ENCODE measurements at regions not wholly inside any gene's neighbourhood (a gene's known extent, or its start where the extent isn't known, plus 50 kb on each side); places are given as distances from the start of the nearest gene placed in this dataset.

DNA sequence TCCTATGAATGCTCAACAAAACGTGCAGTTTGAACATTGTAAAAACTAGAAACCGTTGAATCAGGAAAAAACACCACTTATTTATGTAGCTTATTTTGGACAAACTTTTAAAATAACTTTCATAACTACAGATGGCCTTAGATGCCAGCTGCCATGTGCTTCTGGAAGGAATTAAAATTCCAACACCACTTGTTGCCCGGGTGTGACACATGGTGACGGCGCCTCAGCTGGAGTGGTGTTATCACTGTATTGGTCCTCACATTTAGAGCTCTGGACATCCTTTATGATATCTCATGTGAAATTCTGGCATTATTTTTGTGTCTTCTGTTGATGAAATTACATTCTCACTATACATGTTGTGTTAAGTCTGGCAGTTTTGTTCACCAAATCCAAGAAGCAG, 211.0 kb downstream of the IPO8 start:
- no peaks in the 10 kb centered on the region for H3K36me3 Mint-ChIP-seq (ENCODE audit: low read depth)
- no peak overlapping the region for H3K4me3 Mint-ChIP-seq (ENCODE audit: unreplicated experiment)
- peaks cover 15% of the 10 kb centered on the region for H3K27me3 Mint-ChIP-seq (ENCODE audit: low read depth)
- TF ChIP-seq, protein P1, sequence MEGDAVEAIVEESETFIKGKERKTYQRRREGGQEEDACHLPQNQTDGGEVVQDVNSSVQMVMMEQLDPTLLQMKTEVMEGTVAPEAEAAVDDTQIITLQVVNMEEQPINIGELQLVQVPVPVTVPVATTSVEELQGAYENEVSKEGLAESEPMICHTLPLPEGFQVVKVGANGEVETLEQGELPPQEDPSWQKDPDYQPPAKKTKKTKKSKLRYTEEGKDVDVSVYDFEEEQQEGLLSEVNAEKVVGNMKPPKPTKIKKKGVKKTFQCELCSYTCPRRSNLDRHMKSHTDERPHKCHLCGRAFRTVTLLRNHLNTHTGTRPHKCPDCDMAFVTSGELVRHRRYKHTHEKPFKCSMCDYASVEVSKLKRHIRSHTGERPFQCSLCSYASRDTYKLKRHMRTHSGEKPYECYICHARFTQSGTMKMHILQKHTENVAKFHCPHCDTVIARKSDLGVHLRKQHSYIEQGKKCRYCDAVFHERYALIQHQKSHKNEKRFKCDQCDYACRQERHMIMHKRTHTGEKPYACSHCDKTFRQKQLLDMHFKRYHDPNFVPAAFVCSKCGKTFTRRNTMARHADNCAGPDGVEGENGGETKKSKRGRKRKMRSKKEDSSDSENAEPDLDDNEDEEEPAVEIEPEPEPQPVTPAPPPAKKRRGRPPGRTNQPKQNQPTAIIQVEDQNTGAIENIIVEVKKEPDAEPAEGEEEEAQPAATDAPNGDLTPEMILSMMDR (IDR thresholded peaks at IDR 0.05), result no peak
- no peaks in the 10 kb centered on the region for H3K9me3 Mint-ChIP-seq (ENCODE audit: low read depth)
- H3K27ac Mint-ChIP-seq (ENCODE audit: unreplicated experiment), result no peak overlapping the region
- no peaks in the 10 kb centered on the region for H3K4me1 Mint-ChIP-seq (ENCODE audit: low read depth)
- DNase-seq (ENCODE audit: low spot score), result no peak

DNA sequence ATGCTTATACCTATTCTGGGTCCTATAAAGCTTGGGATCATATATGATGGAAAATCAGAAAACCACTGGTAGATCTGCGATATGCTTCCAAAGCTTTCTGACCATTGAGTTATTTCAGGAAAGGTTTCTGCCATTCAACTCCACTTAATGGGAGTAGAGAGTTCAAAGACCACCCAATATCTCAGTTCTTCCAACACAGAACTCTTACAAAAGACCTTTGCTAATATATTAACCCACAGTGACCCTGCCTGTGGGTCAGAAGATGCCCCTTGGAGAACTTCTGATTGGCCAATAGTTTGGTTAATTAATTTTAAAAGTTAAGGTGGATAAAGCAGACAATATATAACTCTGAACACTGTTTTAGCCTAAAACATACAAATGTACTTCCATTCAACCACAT, 213.0 kb downstream of the IPO8 start:
- no peak for DNase-seq (ENCODE audit: low spot score)
- Mint-ChIP-seq H3K36me3 (ENCODE audit: low read depth) (no peaks in the 10 kb centered on the region), H3K27me3 (ENCODE audit: low read depth) (peaks cover 14% of the 10 kb centered on the region), H3K9me3 (ENCODE audit: low read depth) (peaks cover 3% of the 10 kb centered on the region), H3K4me1 (ENCODE audit: low read depth) (no peaks in the 10 kb centered on the region), H3K27ac (ENCODE audit: unreplicated experiment) (no peak overlapping the region), H3K4me3 (ENCODE audit: unreplicated experiment) (no peak overlapping the region)
- TF ChIP-seq, protein P1 (IDR thresholded peaks at IDR 0.05), result no peak

DNA sequence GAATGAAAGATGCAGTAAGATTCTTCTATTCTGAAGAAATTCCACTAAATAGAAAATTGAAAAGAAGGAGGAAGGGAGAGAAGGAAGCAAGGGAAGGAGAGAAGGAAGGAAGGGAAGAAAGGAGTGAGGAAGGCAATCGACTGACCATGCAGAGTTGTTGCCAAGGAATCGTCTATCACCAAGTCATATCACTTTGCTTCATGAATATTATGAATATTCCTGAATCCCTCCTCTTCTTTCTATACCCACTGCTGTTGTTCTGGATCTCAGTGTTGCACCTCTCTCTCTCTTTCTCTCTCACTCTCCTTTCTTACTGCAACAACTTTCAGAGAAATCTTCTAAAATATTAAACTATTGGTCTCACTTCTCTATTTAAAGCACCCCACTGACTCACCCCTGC, 222.4 kb downstream of the IPO8 start:
- Mint-ChIP-seq H3K4me3 (ENCODE audit: unreplicated experiment) (no peak overlapping the region), H3K9me3 (ENCODE audit: low read depth) (peaks cover 22% of the 10 kb centered on the region), H3K27ac (ENCODE audit: unreplicated experiment) (no peak overlapping the region), H3K36me3 (ENCODE audit: low read depth) (peaks cover 7% of the 10 kb centered on the region), H3K27me3 (ENCODE audit: low read depth) (peaks cover 15% of the 10 kb centered on the region), H3K4me1 (ENCODE audit: low read depth) (no peaks in the 10 kb centered on the region)
- no peak for DNase-seq (ENCODE audit: low spot score)
- TF ChIP-seq, protein P1 (IDR thresholded peaks at IDR 0.05), result no peak

DNA sequence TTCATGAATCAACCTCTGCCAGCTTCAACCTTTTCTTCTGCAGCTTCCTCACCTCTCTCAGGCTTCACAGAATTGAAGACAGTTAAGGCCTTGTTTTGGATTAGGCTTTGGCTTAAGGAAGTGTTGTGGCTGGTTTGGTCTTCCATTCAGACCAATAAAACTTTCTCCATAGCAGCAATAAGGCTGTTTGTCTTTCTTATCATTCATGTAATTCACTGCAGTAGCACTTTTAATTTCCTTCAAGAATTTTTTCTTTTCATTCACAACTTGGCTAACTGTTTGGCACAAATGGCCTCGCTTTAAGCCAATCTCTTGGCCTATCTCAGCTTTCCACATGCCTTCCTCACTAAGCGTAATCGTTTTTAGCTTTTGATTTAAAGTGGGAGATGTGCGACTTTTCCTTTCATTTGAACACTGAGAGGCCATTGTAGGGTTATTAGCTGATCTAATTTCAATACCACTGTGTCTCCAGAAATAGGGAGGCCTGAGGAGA, 229.5 kb downstream of the IPO8 start:
- H3K4me1 Mint-ChIP-seq (ENCODE audit: low read depth), result no peaks in the 10 kb centered on the region
- H3K36me3 Mint-ChIP-seq (ENCODE audit: low read depth), result peaks cover 7% of the 10 kb centered on the region
- peaks cover 18% of the 10 kb centered on the region for H3K9me3 Mint-ChIP-seq (ENCODE audit: low read depth)
- TF ChIP-seq, protein P1 (IDR thresholded peaks at IDR 0.05), result no peak
- peaks cover 17% of the 10 kb centered on the region for H3K27me3 Mint-ChIP-seq (ENCODE audit: low read depth)
- H3K27ac Mint-ChIP-seq (ENCODE audit: unreplicated experiment), result no peak overlapping the region
- no peak overlapping the region for H3K4me3 Mint-ChIP-seq (ENCODE audit: unreplicated experiment)
- DNase-seq (ENCODE audit: low spot score), result no peak

DNA sequence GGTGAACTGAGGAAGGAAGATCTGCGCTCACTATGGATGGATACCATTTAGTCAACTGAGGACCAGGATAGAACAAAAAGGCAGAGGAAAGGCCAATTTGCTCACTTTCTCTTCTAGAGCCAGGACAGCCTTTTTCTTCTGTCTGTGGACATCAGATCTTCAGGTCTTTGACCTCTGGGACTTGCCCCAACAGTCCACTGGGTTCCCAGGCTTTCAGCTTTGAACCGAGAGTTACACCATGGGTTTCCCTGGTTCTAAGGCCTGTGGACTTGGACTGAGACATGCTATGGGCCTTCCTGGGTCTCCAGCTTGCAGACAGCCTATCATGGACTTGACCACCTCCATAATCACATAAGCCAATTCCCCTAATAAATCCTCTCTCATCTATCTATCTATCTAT, 232.0 kb downstream of the IPO8 start:
- Mint-ChIP-seq H3K4me1 (ENCODE audit: low read depth) (no peaks in the 10 kb centered on the region), H3K9me3 (ENCODE audit: low read depth) (no peaks in the 10 kb centered on the region), H3K36me3 (ENCODE audit: low read depth) (no peaks in the 10 kb centered on the region), H3K27me3 (ENCODE audit: low read depth) (peaks cover 12% of the 10 kb centered on the region), H3K27ac (ENCODE audit: unreplicated experiment) (no peak overlapping the region), H3K4me3 (ENCODE audit: unreplicated experiment) (no peak overlapping the region)
- DNase-seq (ENCODE audit: low spot score), result no peak
- TF ChIP-seq, protein P1 (IDR thresholded peaks at IDR 0.05), result no peak
